Trophoblast cell (in vitro differentiated cells and primary cell): ENCODE measurements at regions not wholly inside any gene's neighbourhood (a gene's known extent, or its start where the extent isn't known, plus 50 kb on each side); places are given as distances from the start of the nearest gene placed in this dataset.

Experiments
- DNase-seq, 2 donors: peaks; one replicate each; pipeline ENCODE4 v3.0.0-alpha.2; 2016
- H2AFZ ChIP-seq: 2 replicates; pipeline ENCODE4 v1.6.1; 2013; ENCODE audit warnings: low read length, moderate library complexity, mild to moderate bottlenecking; ENCODE audit not compliant: insufficient read depth, poor library complexity
- H2AK5ac ChIP-seq: 2 replicates; pipeline ENCODE4 v1.6.1; 2013; ENCODE audit warnings: mild to moderate bottlenecking, low read length
- H2BK120ac ChIP-seq: 2 replicates; pipeline ENCODE4 v1.6.1; 2013; ENCODE audit warnings: low read length, mild to moderate bottlenecking, moderate library complexity; ENCODE audit not compliant: insufficient read depth, poor library complexity
- H2BK12ac ChIP-seq: 2 replicates; pipeline ENCODE4 v1.6.1; 2013; ENCODE audit warnings: mild to moderate bottlenecking, low read length, moderate library complexity
- H2BK5ac ChIP-seq: 2 replicates; pipeline ENCODE4 v1.6.1; 2013; ENCODE audit warnings: low read length, low read depth, moderate library complexity, mild to moderate bottlenecking; ENCODE audit not compliant: poor library complexity
- H3K14ac ChIP-seq: 2 replicates; pipeline ENCODE4 v1.6.1; 2013; ENCODE audit warnings: mild to moderate bottlenecking, low read length
- H3K18ac ChIP-seq: 2 replicates; pipeline ENCODE4 v1.6.1; 2013; ENCODE audit warnings: mild to moderate bottlenecking, low read length
- H3K23ac ChIP-seq: 2 replicates; pipeline ENCODE4 v1.6.1; 2013; ENCODE audit warnings: low read length
- H3K27ac ChIP-seq: 2 replicates; pipeline ENCODE4 v1.5.1; 2013; ENCODE audit warnings: low read depth, mild to moderate bottlenecking, inconsistent platforms, low read length, moderate library complexity
- H3K27me3 ChIP-seq: 2 replicates; pipeline ENCODE4 v1.6.1; 2013; ENCODE audit warnings: inconsistent platforms, mild to moderate bottlenecking, low read length, moderate library complexity; ENCODE audit not compliant: insufficient read depth
- H3K36me3 ChIP-seq, 2 experiments: 1 replicate in 1 of 2; 2 replicates in 1 of 2; pipeline ENCODE4 v1.6.1; 2013; ENCODE audit warnings: low read length in 2 of 2, mild to moderate bottlenecking in 2 of 2, moderate library complexity in 1 of 2; ENCODE audit not compliant: insufficient read depth in 2 of 2, control insufficient read depth in 1 of 2
- H3K4ac ChIP-seq: 2 replicates; pipeline ENCODE4 v1.6.1; 2013; ENCODE audit warnings: low read depth, mild to moderate bottlenecking, low read length, moderate library complexity
- H3K4me1 ChIP-seq, 2 experiments: 1 replicate in 1 of 2; 2 replicates in 1 of 2; pipeline ENCODE4 v1.6.1; 2013; ENCODE audit warnings: low read length in 2 of 2, mild to moderate bottlenecking in 2 of 2, moderate library complexity in 1 of 2; ENCODE audit not compliant: insufficient read depth in 2 of 2, control insufficient read depth in 1 of 2
- H3K4me2 ChIP-seq: 2 replicates; pipeline ENCODE4 v1.6.1; 2013; ENCODE audit warnings: inconsistent platforms, mild to moderate bottlenecking, low read length, moderate library complexity
- H3K4me3 ChIP-seq: 2 replicates; pipeline ENCODE4 v1.5.1; 2013; ENCODE audit warnings: mild to moderate bottlenecking, low read depth, low read length, inconsistent platforms
- H3K79me1 ChIP-seq: one replicate; pipeline ENCODE4 v1.6.1; 2013; ENCODE audit warnings: low read length
- H3K79me2 ChIP-seq: 2 replicates; pipeline ENCODE4 v1.6.1; 2013; ENCODE audit warnings: low read length, mild to moderate bottlenecking; ENCODE audit not compliant: control insufficient read depth, insufficient read depth, poor library complexity
- H3K9ac ChIP-seq: 2 replicates; pipeline ENCODE4 v1.6.1; 2013; ENCODE audit warnings: mild to moderate bottlenecking, low read length
- H3K9me3 ChIP-seq: 2 replicates; pipeline ENCODE4 v1.6.1; 2013; ENCODE audit warnings: low read depth, mild to moderate bottlenecking, control low read depth, inconsistent platforms, low read length; ENCODE audit not compliant: insufficient read depth
- H4K12ac ChIP-seq: 2 replicates; pipeline ENCODE4 v1.6.1; 2013; ENCODE audit warnings: low read depth, mild to moderate bottlenecking, low read length, moderate library complexity
- H4K8ac ChIP-seq: 2 replicates; pipeline ENCODE4 v1.6.1; 2013; ENCODE audit warnings: low read depth, mild to moderate bottlenecking, low read length, moderate library complexity
- H4K91ac ChIP-seq: one replicate; pipeline ENCODE4 v1.6.1; 2013; ENCODE audit warnings: low read depth, mild to moderate bottlenecking, low read length, moderate library complexity
- WGBS: extraction: QIAGEN DNeasy Blood & Tissue Kit; methylation state at CpG from one replicate; pipeline ENCODE4 v1.1.7; 2013; ENCODE audit warnings: missing lambda C conversion rate; ENCODE audit not compliant: insufficient read length, insufficient coverage; ENCODE audit errors: extremely low coverage; 5-methylcytosine and 5-hydroxymethylcytosine counted together

DNA sequence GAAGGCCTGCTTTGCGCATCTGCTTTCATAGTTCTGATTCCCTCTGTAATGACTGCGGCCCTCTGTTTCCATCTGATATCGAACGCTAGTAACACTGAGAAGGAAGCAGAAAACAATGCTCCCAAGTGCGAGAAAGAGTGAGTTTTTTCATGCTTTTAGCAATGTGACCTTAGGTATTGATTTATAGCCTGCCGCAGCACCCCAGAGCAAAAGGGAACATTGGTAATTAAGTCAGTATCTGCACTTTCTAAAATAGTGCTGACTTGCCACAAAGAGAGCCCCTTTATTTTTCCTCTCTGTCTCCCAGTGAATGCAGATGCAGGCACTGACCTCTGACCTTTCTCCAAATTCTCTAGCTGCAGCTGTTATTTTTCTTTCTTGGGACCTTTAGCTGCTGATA, 129.8 kb downstream of the HDGFL1 start:
- Histone ChIP-seq H3K27me3 (no peaks in the 10 kb centered on the region), H3K23ac (no peak overlapping the region), H3K4ac (no peak overlapping the region), H3K18ac (no peak overlapping the region), H2BK12ac (no peak overlapping the region), H3K14ac (no peak overlapping the region), H3K79me2 (no peaks in the 10 kb centered on the region), H2AFZ (no peak overlapping the region), H3K4me3 (no peak overlapping the region), H4K12ac (no peak overlapping the region), H4K91ac (no peak overlapping the region), H3K9me3 (no peaks in the 10 kb centered on the region), H2BK120ac (no peak overlapping the region), H2BK5ac (no peak overlapping the region), H3K27ac (no peak overlapping the region), H3K4me2 (no peak overlapping the region), H2AK5ac (no peak overlapping the region), H4K8ac (no peak overlapping the region), H3K4me1 (no peaks in the 10 kb centered on the region), H3K9ac (no peak overlapping the region), H3K79me1 (no peaks in the 10 kb centered on the region), H3K36me3 (no peaks in the 10 kb centered on the region)
- no peak for DNase-seq
- WGBS, result no CpG with 5 or more reads among the region's 6 CpGs

GRCh38 chr6:22706651-22707050, 137.3 kb downstream of the HDGFL1 start:
- Histone ChIP-seq H3K9me3 (no peaks in the 10 kb centered on the region), H3K79me1 (no peaks in the 10 kb centered on the region), H4K91ac (no peak overlapping the region), H2BK120ac (no peak overlapping the region), H3K36me3 (no peaks in the 10 kb centered on the region), H4K12ac (no peak overlapping the region), H3K4me3 (no peak overlapping the region), H3K4ac (no peak overlapping the region), H2BK12ac (no peak overlapping the region), H3K18ac (no peak overlapping the region), H2AK5ac (no peak overlapping the region), H3K23ac (no peak overlapping the region), H2AFZ (no peak overlapping the region), H4K8ac (no peak overlapping the region), H3K9ac (no peak overlapping the region), H2BK5ac (no peak overlapping the region), H3K14ac (no peak overlapping the region), H3K4me2 (no peak overlapping the region), H3K4me1 (no peaks in the 10 kb centered on the region), H3K79me2 (no peaks in the 10 kb centered on the region), H3K27me3 (no peaks in the 10 kb centered on the region), H3K27ac (no peak overlapping the region)
- no CpG with 5 or more reads among the region's 5 CpGs for WGBS
- no peak for DNase-seq

- H3K14ac ChIP-seq, result no peak overlapping the region
- no peaks in the 10 kb centered on the region for H3K79me2 ChIP-seq
- no peak overlapping the region for H3K23ac ChIP-seq
- no CpG with 5 or more reads among the region's 2 CpGs for WGBS
- no peak overlapping the region for H4K8ac ChIP-seq
- H3K4me1 ChIP-seq, result no peaks in the 10 kb centered on the region
- H3K9me3 ChIP-seq, result no peaks in the 10 kb centered on the region
- no peak overlapping the region for H2BK120ac ChIP-seq
- H3K4ac ChIP-seq, result no peak overlapping the region
- no peak overlapping the region for H4K12ac ChIP-seq
- H2AK5ac ChIP-seq, result no peak overlapping the region
- no peaks in the 10 kb centered on the region for H3K36me3 ChIP-seq
- H2BK5ac ChIP-seq, result no peak overlapping the region
- H2BK12ac ChIP-seq, result no peak overlapping the region
- H4K91ac ChIP-seq, result no peak overlapping the region
- no peak overlapping the region for H3K18ac ChIP-seq
- no peak for DNase-seq
- no peaks in the 10 kb centered on the region for H3K27me3 ChIP-seq
- no peak overlapping the region for H2AFZ ChIP-seq
- no peaks in the 10 kb centered on the region for H3K79me1 ChIP-seq
- no peak overlapping the region for H3K4me3 ChIP-seq
- no peak overlapping the region for H3K4me2 ChIP-seq
- H3K27ac ChIP-seq, result no peak overlapping the region
- H3K9ac ChIP-seq, result no peak overlapping the region
These were observed 139.1 kb downstream of the HDGFL1 start for GRCh38 chr6:22708469-22708868.

- DNase-seq, result no peak
- Histone ChIP-seq H4K8ac (no peak overlapping the region), H3K9me3 (no peaks in the 10 kb centered on the region)
These were observed 140.4 kb downstream of the HDGFL1 start for GRCh38 chr6:22709803-22710202.

More at GRCh38 chr6:22709803-22710202, 140.4 kb downstream of the HDGFL1 start:
- Histone ChIP-seq H4K12ac (no peak overlapping the region), H3K14ac (no peak overlapping the region), H3K23ac (no peak overlapping the region), H3K4me2 (no peak overlapping the region), H2BK120ac (no peak overlapping the region), H3K9ac (no peak overlapping the region), H2AK5ac (no peak overlapping the region), H3K79me1 (no peaks in the 10 kb centered on the region), H3K27ac (no peak overlapping the region), H4K91ac (no peak overlapping the region), H3K4me3 (no peak overlapping the region), H3K18ac (no peak overlapping the region), H2AFZ (no peak overlapping the region), H3K27me3 (no peaks in the 10 kb centered on the region), H2BK5ac (no peak overlapping the region), H3K4ac (no peak overlapping the region), H3K4me1 (no peaks in the 10 kb centered on the region), H3K79me2 (no peaks in the 10 kb centered on the region), H3K36me3 (no peaks in the 10 kb centered on the region), H2BK12ac (no peak overlapping the region)
- WGBS, result no CpG with 5 or more reads among the region's 3 CpGs
